Astrocyte of the spinal cord (primary cell): ENCODE measurements at regions not wholly inside any gene's neighbourhood (a gene's known extent, or its start where the extent isn't known, plus 50 kb on each side); places are given as distances from the start of the nearest gene placed in this dataset.
"Not testable (repeated sequence)": the region's sequence is repeated elsewhere in the genome, so short reads cannot be mapped to it uniquely, and the experiment has no call there.

Experiments
- DNase-seq: peaks from one replicate; pipeline ENCODE4 v3.0.0; 2011; ENCODE audit warnings: low read depth, low spot score
- H3K4me3 ChIP-seq: 2 replicates; pipeline ENCODE4 v1.5.1; 2011; ENCODE audit warnings: low read depth, mild to moderate bottlenecking, low read length, moderate library complexity
- in situ Hi-C: cut with HindIII; loops from 2 replicates; pipeline ENCODE4 v1.10.0; 2017; ENCODE audit warnings: low sequenced_read_pairs
- TF ChIP-seq, protein P1 (sequence below): IDR thresholded peaks from 2 replicates; pipeline ENCODE4 v1.5.1; 2012; ENCODE audit warnings: low read depth, mild to moderate bottlenecking, low read length, inconsistent platforms

DNA sequence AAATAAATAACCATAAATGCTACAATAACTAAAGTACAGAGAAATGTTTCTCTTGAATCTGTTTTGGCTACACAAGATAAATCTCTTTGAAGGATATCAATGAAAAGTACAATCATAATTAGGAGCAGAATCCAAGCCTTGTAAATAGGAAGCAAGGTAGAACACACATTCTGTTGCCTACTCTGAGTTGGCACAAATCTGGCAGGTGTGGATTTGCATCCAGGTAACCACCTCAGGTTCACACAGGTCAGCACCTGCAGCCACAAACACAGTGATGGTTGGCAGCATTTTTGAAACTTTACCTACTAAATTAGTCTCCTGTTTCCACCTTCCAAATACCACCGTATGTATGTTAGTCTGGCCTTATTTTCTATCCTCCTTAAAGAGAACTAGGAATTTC is 105.3 kb upstream of the PIK3R1 start:
- TF ChIP-seq, protein P1, sequence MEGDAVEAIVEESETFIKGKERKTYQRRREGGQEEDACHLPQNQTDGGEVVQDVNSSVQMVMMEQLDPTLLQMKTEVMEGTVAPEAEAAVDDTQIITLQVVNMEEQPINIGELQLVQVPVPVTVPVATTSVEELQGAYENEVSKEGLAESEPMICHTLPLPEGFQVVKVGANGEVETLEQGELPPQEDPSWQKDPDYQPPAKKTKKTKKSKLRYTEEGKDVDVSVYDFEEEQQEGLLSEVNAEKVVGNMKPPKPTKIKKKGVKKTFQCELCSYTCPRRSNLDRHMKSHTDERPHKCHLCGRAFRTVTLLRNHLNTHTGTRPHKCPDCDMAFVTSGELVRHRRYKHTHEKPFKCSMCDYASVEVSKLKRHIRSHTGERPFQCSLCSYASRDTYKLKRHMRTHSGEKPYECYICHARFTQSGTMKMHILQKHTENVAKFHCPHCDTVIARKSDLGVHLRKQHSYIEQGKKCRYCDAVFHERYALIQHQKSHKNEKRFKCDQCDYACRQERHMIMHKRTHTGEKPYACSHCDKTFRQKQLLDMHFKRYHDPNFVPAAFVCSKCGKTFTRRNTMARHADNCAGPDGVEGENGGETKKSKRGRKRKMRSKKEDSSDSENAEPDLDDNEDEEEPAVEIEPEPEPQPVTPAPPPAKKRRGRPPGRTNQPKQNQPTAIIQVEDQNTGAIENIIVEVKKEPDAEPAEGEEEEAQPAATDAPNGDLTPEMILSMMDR: no peak
- DNase-seq: no peak
- in situ Hi-C loops: no loop called here
- H3K4me3 ChIP-seq: no peak overlapping the region

DNA sequence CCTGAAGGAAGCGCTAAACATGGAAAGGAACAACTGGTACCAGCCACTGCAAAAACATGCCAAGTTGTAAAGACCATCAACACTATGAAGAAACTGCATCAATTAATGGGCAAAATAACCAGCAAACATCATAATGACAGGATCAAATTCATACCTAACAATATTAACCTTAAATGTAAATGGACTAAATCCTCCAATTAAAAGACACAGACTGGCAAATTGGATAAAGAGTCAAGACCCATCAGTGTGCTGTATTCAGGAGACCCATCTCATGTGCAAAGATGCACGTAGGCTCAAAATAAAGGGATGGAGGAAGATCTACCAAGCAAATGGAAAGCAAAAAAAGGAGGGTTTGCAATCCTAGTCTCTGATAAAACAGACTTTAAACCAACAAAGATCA is 111.3 kb upstream of the PIK3R1 start:
- in situ Hi-C loops, DNase-seq, H3K4me3 ChIP-seq: not testable (repeated sequence)

DNA sequence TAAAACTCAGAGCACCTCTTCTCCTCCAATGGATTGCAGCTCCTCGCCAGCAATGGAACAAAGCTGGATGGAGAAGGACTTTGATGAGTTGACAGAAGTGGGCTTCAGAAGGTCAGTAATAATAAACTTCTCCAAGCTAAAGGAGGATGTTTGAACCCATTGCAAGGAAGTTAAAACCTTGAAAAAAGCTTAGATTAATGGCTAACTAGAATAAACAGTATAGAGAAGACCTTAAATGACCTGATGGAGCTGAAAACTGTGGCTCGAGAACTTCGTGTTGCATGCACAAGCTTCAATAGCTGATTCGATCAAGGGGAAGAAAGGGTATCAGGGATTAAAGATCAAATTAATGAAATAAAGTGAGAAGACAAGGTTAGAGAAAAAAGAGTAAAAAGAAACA is 112.3 kb upstream of the PIK3R1 start:
- DNase-seq, in situ Hi-C loops, H3K4me3 ChIP-seq: not testable (repeated sequence)

DNA sequence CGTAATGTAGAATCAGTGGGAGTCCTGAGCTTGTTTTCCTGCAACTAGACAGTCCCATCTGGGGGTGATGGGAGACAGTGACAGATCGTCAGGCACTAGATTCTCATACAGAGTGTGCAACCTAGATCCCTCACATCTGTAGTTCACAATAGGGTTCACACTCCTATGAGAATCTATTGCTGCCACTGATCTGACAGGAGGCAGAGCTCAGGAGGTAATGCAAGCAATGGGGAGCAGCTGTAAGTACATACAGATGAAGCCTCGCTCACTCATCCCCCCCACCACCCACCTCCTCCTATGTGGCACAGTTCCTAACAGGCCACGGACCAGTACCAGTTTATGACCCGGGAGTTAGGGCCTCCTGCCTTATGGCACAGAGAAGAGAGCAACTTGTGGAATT is 116.2 kb upstream of the PIK3R1 start:
- DNase-seq: no peak
- in situ Hi-C loops: no loop called here
- TF ChIP-seq, protein P1: no peak

DNA sequence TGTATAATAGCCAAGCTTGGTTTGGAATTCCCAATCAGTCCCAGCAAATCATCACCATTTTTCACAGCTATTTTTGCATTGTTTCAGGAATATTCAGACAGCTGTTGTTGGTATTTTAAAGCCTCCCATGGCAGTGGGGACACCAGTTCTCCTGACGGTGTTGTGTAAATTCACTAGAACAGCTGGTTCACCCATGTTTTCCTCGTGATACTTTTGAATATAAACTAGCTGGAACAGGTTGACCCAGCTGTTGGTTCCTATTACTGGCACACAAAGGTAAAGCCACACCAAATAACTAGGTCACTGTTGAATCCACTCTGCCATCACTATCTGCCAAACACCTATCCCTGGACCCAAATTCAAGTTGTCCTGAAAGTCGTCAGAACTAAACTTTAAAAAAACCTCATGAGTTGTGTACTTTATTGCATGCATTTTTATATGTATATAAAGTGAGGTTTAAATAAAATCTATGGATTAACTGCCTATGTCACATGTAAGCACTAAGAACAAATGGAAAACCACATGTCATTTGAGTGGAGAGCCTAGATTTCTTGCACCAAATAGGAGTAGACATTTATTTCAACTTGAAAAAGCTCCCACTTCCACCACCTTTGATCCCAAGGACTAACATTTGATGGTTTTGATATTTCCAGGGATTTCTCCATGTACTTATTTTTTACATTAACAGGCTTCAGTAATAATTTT is 121.9 kb upstream of the PIK3R1 start:
- in situ Hi-C loops: no loop called here
- TF ChIP-seq, protein P1: no peak
- H3K4me3 ChIP-seq: no peak overlapping the region
- DNase-seq: no peak

More for the DNA sequence above, 116.2 kb upstream of the PIK3R1 start:
- no peak overlapping the region for H3K4me3 ChIP-seq

DNA sequence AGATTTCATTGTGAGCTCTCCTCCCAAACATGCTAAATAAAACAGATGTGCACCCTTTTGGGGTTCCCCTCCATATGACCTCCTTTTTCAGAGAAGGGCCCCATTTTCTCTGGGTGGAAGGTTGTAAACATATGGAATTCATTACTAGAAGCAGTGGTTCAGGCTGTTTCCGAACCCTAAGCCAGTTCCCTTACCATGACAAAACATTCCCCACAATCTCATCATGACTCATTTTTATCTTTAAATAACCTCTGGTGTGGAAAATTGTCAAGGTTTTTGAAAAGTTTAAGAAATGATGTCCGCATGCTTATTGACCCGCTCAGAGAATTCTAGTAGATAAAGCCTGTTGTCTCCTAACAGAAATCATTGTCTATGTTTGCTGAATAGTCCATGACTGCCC is 127.3 kb upstream of the PIK3R1 start:
- in situ Hi-C loops: no loop called here
- TF ChIP-seq, protein P1: no peak
- DNase-seq: peak; percentile 79
- no peak overlapping the region for H3K4me3 ChIP-seq

DNA sequence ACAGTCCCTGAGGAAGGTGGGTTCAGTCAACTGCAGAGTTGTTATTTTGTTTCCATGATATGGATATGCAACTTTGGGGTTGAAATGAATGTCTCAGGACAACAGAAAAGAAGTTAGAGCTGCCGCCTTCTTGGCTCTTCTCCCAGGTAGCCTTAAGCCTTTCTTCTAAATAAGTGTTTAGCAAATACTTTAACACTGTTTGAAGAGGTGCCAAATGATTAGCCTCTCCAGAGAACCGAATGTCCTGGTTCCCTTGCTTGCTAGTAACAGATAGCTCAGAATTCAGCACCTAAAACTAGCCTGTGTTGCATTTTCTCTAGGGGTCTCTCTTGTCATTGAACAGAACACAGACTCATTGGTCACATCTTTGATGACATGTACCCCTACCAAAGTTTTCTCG is 127.7 kb upstream of the PIK3R1 start:
- TF ChIP-seq, protein P1: no peak
- in situ Hi-C loops: no loop called here
- H3K4me3 ChIP-seq: no peak overlapping the region
- peak; percentile 29 for DNase-seq

DNA sequence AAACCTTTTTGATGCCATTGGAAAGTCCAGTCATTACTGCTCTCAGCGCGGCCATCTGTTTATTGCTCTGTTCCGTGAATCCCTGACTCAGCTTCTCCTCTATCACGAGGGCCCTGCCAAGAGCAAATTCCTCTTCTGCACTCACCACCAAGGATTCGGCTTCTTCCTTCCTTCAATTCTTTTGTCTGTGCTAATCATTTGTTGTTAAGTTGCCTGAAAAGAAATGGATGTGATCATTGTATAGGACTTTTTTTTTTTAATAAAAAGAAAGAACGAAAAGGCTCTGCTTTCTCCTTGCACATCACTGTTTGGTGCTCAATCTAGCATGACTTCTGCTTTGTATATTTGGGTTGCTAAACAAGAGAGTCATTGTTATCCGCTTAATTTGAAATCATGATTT is 128.7 kb upstream of the PIK3R1 start:
- in situ Hi-C loops: no loop called here
- H3K4me3 ChIP-seq: no peak overlapping the region
- DNase-seq: peak; percentile 83
- TF ChIP-seq, protein P1: no peak
